ENCODE measurements at regions not wholly inside any gene's neighbourhood (a gene's known extent, or its start where the extent isn't known, plus 50 kb on each side); places are given as distances from the start of the nearest gene placed in this dataset.
"Not testable (repeated sequence)": the region's sequence is repeated elsewhere in the genome, so short reads cannot be mapped to it uniquely, and the experiment has no call there.

DNA sequence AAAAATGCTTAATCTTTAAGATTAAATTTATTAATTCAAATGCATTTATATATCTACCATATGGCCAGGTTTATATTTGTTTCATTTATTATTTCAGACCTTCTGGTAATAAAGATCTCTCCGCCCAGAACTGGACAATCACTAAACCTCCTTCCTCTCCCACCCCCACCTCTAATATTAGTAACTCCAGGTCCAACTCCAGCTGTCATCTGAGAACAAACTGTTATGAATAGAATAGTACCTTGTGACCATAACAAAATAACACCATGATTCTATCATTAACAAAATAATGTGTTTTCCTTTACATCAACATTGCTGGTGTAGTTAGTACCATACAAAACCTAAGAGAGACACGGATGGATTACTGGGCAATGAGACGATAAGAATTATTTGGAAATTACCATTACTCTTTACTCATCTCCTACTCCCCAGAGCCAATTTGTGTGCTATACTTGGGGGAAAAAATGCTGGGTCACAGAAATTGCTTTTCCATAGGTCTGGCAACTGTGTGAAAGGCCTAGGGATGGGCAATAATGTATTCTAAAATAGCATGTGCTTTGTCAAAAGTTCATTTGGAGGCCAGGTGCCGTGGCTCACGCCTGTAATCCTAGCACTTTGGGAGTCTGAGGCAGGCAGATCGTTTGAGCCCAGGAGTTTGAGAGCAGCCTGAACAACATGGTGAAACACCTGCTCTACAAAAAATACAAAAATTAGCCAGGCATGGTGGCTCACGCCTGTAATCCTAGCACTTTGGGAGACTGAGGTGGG is 186.1 kb downstream of the ENC1 start:
- no peak for DNase-seq

DNA sequence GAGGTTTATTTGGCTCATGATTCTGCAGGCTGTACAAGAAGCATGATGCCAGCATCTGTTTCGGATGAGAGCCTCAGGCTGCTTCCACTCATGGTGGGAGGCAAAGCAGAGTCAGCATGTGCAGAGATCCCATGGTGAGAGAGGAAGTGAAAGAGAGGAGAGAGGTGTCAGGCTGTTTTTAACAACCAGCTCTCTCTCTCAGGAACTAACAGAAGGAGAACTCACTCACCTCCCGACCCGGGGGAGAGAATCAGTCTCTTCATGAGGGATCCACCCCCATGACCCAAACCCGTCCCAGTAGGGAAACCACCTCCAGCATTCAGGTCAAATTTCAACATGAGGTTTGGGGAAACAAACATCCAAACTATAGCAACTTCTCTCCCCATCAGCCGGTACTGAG is 187.7 kb downstream of the ENC1 start:
- no peak for DNase-seq

DNA sequence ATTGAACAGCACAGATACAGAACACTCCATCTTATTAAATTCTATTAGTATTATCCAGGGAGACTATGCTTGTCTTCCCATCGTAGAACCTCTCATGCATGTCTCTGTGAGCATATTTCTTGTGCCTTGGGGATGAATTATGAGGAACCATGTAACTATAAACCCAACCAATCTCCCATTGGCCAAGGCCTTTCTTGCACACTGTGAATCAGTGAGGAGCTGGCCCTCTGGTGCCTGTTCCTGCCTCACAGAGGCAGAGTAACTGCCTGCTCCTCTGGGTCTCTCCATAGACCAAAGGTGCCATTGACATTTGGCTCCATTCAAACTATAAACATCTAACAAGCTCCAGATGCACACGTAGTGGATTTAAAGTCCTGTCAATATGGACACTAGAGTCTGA is 190.4 kb downstream of the ENC1 start:
- no peak for DNase-seq

DNA sequence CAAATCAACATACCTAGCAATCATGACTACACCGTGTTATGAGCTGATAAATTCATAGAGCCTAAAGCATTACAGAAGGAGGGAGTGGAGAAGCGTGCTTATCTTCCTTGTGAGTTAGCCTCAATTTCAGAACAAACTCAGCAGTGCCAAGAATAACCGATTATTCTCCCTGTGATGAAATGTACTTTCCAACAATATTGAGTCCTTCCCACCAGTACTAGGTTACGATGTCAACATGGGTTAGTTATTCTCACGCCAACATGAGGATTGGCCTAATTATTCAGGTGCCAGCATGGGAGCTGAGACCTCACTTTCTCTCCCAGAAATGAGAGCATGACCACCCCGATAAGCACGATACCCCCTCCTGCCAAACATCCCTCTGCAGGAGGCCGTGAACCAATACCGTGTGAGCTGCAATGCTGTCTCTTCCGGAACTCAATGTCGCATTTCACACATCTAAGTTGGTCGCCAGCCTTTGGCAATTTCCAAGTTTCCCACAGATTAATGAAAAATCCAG is 193.7 kb downstream of the ENC1 start:
- no peak for DNase-seq

DNA sequence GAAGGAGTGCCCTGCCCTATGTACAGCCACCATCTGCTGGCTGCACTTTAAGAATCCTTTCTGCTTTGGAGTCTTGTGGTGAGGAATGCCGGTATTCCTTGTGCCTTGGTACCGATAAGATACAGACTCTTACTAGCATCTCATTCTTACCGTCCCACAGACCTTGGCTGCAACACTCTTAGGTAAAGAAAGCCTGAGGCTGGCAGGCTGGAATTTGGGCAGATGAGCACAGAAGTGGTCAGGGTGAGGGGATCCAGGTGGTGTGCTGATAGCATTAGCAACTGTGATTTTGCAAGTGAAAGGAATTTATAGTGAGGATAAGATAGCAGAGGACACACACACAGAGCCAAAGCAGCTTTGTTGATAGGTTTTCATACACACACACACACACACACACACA is 198.1 kb downstream of the ENC1 start:
- no peak for DNase-seq

DNA sequence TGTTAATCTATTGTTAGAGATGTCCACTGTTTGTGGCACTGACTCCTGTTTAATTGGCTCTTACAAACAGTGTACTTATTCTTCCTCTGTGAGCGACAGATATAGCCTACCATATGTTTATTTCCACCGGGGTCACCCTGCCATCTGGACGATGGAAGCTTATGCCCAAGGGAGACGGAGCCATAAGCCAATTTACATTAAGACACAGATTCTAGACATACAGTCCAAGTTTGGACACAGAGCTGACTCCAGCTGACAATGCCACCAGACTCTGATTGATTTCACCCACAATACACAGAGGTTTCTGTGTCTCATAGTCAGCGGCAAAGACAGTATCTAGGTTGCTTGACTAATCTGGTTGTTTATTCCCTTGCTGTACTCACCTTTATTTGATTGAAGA is 198.9 kb downstream of the ENC1 start:
- no peak for DNase-seq

DNA sequence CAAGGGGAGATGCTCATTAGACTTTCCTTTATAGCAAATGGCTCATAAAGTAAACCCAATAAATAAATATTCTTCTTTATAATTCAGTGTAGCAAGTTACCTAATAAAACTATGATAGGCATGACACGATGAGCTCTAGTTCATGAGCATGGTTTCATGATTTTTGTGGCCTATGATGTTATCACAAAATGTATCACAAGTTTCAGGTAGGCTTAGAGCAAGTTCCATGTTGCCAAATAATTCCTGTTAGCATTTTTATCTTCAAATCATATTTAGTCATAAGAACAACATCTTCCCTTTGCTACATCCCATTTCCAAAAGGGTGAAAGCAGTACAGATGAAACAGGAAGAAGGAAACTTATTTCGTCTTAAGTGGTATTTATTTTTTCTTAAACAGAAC is 200.2 kb downstream of the ENC1 start:
- DNase-seq, result no peak

DNA sequence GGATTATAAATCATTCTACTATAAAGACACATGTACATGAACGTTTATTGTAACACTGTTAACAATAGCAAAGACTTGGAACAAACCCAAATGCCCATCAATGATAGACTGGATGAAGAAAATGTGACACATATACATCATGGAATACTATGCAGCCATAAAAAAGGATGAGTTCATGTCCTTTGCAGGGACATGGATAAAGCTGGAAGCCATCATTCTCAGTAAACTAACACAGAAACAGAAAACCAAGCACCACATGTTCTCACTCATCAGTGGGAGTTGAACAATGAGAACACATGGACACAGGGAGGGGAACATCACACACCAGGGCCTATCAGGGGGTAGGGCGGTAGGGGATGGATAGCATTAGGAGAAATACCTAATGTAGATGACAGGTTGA is 202.7 kb downstream of the ENC1 start:
- DNase-seq, result not testable (repeated sequence)

DNA sequence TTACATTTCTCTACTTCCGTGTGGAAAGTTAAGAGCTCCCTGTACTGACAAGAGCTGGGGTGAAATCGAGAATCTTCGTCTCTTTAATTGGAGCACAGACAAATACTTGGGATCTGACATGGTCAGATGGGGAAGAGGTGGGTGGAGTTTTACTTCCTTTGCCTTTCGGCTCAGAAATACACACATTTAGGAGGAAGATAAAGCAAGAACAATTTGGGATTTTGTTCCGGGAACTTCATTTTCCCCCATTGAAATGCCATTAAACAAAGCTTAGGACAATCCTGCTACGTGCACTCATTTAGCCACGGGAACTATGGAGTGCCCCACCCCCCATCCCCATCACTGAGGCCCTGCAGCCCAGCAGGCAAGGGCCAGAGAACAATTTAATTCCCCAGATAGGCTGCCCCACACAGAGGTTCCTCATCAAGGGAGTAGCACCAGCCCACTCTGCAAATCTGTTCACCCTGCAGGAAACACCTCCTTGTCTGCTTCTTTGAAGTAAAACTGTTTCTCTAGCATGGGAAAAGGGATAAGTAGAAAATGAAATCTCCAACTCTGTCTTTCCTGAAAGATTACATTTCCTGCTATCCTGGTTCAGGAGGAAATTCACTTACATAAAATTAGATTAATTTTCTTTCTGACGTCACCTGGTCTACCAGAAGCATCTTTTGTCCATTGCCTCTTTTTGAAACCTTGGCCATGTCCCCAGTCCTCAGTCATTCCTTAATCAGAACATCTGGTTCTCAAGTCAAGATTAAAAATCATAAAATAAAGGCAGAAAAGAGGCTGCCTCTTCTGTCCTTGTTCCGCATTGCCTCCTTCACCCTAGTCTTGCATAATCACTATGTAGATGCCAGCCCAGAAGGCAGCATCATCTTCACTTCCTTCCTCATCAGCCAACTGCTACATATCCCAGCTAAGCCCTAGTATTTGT is 206.4 kb downstream of the ENC1 start:
- no peak for DNase-seq

DNA sequence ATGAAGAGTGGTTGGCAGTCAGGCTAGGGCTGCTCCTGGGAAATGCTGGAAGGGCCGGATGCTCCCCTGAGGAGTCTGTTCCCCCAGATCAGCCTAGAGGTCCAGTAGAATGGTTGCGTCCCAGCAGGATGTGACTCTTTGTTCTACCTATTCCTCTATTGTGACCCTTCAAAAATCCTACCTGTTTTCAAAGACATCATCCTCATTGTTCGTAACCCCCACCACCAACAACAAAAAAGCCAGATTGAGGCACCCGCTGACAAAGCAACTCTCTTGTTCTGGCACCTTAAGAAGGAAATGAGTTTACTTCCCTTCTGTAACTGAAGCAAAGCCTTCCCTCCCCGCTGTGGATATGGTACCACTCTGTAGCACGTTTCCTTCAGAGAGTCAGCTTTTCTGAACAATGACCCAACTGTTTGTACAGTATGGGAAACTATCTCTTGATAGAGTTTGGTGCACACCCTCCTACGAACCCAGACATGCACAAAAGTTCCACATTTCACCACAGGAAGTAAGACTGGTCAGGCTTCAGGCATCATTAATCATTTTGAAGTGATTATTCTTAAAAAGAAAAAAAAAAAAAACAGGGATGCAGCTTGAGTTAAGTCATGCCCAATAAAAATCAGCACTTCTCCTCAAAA is 207.2 kb downstream of the ENC1 start:
- no peak for DNase-seq

DNA sequence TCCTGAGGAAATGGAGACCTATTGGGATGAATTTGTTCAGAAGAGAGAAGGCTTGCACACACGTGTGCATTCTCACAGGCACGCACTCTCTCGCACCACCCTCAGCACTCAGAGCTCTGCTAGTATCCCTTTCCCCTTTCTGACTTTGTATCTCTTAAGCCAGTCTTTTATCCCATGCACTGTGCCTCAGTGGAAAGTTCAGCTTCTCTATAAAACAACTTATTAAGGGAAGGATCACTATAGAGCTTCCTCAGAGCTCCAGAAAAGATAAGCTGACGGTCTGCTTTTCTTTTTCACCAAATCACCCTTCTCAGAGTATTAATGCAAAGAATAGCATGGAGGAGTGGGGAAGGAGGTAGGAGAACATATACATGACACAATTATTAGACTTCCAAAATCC is 207.8 kb downstream of the ENC1 start:
- DNase-seq, result no peak

DNA sequence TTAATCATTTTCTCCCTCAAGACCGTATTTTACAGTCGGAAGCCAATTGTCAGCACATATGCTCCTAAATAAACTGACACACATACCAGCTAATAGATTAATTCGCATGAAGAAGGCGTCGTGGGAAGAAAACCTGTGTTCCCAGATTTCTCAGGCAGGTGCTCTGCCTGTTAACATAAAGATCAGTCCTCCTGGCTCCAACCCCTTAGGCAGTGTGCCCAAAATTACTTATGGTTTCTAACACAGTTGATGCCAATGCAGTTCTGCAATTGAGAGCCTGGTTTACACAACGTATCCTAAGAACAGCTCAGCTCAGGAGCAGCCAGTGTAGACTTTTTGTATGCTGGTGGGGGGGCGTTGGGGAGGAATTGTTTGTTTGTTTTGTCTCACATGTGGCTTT is 208.3 kb downstream of the ENC1 start:
- no peak for DNase-seq

DNA sequence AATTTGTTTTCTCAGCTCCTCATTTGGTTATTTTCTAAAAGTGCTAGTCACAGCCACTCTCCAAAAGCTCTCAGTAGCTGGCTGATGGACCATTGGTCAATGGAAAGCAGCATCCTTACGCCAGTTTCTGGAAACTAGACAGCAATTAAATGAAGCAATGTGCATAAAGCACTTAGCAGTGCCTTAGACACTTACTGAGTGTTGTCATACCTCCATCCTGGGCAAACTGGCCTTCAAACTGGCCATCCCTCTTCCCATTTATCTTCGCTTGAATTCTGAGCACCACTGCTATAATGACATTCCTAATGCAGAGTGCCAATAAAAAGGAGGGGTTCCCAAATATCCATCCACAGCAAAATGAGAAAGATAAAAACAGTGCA is 209.2 kb downstream of the ENC1 start:
- DNase-seq, result no peak

DNA sequence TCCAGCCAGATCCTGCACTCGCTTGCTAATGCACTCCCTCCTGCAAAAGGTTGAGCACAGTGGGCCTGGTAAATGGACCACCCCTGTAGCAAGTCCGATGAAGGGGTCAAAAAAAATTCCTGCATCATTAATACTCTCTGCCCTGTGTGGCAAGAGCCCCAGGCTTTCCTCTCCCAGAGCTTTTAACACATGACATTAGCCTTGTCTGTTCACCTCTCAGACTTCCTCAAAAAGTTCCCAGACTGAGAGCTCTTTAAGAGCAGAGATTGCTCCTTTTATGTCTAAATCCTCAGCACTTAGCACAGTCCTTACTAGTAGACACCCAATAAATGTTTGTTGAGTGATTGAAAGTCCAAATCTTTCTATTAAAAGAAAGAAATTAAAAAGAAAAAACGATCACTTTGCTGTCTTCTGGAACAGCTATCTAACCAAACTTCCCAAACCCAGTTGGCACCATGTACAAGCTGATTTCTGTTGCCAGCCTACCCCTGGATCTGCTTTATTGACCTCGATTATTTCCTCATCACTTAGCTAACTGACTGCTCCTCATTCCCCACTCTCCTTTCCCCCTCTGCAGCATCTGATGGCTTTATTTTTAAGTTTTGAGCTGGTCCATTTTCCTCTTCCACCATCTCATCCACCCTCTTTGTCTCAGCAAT is 209.8 kb downstream of the ENC1 start:
- no peak for DNase-seq

DNA sequence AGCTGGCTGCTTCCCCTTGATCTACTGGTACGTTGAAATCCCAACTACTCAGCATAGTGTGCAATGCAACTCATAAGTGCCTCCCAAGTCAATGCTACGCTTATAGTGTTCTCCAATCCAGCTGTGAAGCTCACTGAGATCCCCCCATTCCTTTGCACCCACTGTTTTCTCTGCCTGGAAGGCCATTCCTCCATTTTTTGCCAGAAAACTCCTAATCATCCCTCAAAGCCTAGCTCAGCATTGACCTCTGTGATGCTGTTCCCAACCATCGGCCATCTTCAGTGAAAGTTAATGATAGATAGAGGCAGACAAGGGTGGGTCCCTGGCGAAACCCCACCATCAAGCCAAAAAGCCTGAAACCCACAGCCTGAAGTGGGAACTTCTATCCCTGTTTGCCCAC is 211.0 kb downstream of the ENC1 start:
- DNase-seq, result no peak

DNA sequence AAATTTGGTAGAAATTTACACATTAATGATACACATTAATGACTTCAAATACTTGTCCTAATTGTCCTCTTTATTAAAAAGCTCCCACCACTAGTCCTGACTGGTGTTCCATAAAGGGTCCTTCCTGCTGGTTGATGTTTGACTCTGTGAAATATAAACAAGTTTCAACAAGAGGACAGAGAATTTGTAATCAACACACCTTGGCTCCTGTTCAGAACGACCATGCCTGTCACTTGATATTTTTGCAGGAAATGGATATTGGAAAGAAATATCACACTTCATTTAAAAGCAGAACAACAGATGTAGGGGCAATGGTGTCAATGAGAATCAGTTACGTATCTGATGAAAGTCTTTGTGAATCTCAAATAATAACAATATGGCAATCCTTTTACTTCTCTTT is 211.7 kb downstream of the ENC1 start:
- DNase-seq, result no peak

DNA sequence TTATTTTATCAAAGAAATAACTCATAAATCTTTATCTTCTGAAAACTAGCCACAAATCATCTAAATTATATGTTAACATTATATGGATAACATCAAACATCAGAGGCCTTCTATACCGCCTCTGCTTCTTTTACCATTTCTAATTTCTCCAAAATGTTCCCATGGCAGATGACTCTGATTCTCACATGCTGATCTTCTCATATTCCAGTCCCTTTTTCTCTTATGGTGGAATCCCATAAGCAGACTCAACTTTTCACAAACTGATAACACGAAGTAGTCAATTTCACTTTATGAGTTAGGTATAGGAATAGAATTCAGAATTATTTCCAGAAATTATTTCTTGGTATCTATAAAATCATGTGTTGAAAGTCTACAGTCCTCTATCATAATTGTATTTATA is 212.3 kb downstream of the ENC1 start:
- DNase-seq, result no peak

DNA sequence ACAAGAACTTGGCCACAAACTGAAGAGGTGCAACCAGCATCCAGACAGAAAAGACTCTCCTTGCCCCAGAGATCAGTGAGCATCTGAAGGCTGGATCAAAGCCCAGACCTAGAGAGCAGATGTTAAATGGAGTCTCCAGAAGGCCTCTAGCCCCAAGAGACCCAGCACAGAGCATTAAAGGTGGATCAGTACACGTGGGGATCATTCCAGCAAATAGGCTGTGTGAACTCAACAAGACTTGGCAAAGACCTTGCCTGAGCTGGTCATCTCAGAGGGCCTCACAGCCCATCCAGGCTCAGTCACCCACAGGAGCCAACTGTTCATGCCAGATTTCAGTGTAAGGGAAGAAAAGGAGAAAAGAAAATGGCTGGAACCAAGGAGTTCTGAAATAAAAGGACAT is 214.0 kb downstream of the ENC1 start:
- DNase-seq, result no peak

DNA sequence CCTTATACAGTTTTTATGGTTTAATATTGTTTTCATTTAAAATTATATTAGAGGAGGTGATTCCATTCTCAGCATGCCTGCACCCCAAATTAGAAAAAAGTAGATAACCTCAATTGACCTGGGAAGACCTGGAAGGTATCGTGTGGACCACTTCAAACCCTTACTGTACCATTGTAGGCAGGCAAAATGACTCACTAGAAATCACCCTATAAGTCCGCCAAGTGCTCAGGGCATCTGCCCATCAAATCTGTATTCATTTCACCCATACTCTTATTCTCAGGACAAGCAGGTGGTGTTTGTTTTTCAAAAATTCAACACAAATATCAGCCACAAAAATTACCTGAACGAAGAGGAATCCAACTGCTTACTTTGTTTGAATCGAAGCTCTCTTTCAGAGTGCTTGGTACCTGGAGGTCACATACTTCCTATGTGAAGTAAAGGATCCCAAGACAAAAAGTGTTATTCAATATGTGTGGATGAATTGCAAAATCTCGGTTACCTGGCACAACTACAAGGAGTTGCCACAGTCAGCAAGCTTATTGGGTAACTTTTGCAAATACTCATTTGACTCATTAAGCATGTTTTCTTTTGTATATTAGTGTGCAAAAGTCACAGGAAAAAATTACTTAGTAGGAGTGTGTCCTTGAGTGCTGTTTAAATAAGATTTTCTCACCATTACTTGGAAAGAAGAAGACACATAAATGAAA is 216.2 kb downstream of the ENC1 start:
- no peak for DNase-seq

DNA sequence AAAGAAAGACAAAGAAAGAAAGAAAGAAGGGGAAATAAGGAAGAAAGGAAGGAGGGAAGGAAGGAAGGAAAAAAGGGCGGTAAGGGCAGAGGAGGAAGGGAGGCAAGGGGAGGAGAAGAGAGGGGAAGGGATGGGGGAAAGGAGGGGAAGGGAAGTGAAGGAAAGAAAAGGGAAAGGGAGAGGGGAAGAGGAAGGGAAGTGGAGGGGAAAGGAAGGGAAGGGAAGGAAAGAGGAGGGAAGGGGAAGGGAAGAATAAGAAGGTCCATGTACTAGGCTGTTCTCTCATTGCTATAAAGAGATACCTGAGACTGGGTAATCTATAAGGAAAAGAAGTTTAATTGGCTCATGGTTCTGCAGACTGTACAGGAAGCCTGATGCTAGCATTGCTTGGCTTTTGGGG is 217.1 kb downstream of the ENC1 start:
- DNase-seq, result no peak

DNA sequence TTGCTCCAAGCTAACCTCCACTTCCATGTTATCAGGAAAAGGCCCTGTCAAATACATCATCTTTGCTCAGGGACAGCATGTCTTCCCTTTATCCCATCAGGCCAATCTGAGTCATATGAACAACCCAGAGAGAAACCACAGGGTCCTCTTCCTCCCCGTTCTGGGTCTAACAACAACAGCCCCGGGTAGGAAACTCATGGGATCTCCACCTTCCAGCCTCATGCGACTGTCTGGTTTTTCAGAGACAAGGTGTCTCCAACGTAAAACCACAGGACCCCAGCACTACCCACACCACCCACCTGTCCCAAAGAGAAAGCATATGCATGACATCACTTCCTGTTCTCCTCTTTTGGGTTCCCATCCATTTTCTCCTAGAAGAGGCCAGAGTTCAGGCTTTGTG is 217.9 kb downstream of the ENC1 start:
- DNase-seq, result no peak

DNA sequence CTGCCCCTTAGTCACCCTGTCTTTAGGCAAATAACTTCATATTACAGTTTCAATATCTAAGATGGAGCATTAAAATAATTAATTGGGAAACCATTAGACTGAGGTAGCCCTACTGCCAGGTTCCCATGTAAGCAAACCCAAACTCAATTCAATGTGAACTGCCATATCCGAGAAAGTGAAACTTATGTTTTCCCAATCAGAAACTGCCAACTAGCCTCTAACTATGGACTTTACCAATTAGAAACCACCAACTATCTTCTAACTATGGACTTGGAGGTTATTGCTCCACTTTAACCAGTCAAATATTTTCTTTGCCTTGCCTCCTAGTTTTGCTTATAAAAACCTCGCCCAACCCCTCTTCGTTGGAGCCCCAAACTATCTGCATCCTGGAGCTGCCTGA is 218.5 kb downstream of the ENC1 start:
- DNase-seq, result no peak

All from SW 1271 (cell line).